Keratinocyte (primary cell): ENCODE measurements at regions not wholly inside any gene's neighbourhood (a gene's known extent, or its start where the extent isn't known, plus 50 kb on each side); places are given as distances from the start of the nearest gene placed in this dataset.
"Not testable (repeated sequence)": the region's sequence is repeated elsewhere in the genome, so short reads cannot be mapped to it uniquely, and the experiment has no call there.

Experiments
- DNase-seq: peaks from one replicate; pipeline ENCODE4 v3.0.0-alpha.2; 2011; ENCODE audit warnings: low read depth, missing footprints, low spot score
- FAIRE-seq: peaks from 2 replicates; lab custom pipeline; 2011; peaks lifted over from hg19 to GRCh38; lab: Jason Lieb, UNC
- H2AFZ ChIP-seq: 2 replicates; pipeline ENCODE4 v1.6.0; 2012; ENCODE audit warnings: low read length, control low read depth, inconsistent platforms; ENCODE audit not compliant: control insufficient read depth
- H3K27ac ChIP-seq: 2 replicates; pipeline ENCODE4 v1.5.1; 2011; ENCODE audit warnings: low read length; ENCODE audit not compliant: control insufficient read depth, insufficient read depth
- H3K27me3 ChIP-seq: 3 replicates; pipeline ENCODE4 v1.6.0; 2011; ENCODE audit warnings: low read length; ENCODE audit not compliant: control insufficient read depth, insufficient read depth; ENCODE audit errors: extremely low read depth
- H3K36me3 ChIP-seq, 2 experiments: 2 replicates in 1 of 2; 3 replicates in 1 of 2; pipeline ENCODE4 v1.5.1; 2011; ENCODE audit warnings: low read length in 2 of 2, mild to moderate bottlenecking in 1 of 2; ENCODE audit not compliant: control insufficient read depth in 2 of 2, insufficient read depth in 2 of 2; ENCODE audit errors: extremely low read depth in 1 of 2
- H3K4me1 ChIP-seq: 3 replicates; pipeline ENCODE4 v1.5.1; 2011; ENCODE audit warnings: low read length; ENCODE audit not compliant: control insufficient read depth, insufficient read depth; ENCODE audit errors: extremely low read depth
- H3K4me2 ChIP-seq: 3 replicates; pipeline ENCODE4 v1.6.0; 2011; ENCODE audit warnings: low read depth, low read length; ENCODE audit not compliant: control insufficient read depth, insufficient read depth; ENCODE audit errors: extremely low read depth
- H3K4me3 ChIP-seq, 3 experiments: fragments of 200-600 bp in 1 of 3; sonication (generic) in 1 of 3; 2 replicates in 2 of 3; 3 replicates in 1 of 3; pipeline ENCODE4 v1.5.1; 2011 to 2016; ENCODE audit warnings: low read length in 3 of 3, mild to moderate bottlenecking in 3 of 3, control low read depth in 2 of 3, inconsistent platforms in 1 of 3, low read depth in 1 of 3, mixed read lengths in 1 of 3, mixed run types in 1 of 3, moderate library complexity in 1 of 3; ENCODE audit not compliant: control insufficient read depth in 2 of 3, insufficient read depth in 2 of 3; ENCODE audit errors: extremely low read depth in 1 of 3
- H3K79me2 ChIP-seq: 2 replicates; pipeline ENCODE4 v1.6.0; 2012; ENCODE audit warnings: low read length; ENCODE audit not compliant: control insufficient read depth, insufficient read depth
- H3K9ac ChIP-seq: 3 replicates; pipeline ENCODE4 v1.6.0; 2011; ENCODE audit warnings: low read length; ENCODE audit not compliant: control insufficient read depth, insufficient read depth; ENCODE audit errors: extremely low read depth
- H3K9me1 ChIP-seq: 3 replicates; pipeline ENCODE4 v1.6.0; 2011; ENCODE audit warnings: low read length; ENCODE audit not compliant: control insufficient read depth, insufficient read depth; ENCODE audit errors: extremely low read depth
- H3K9me3 ChIP-seq: 2 replicates; pipeline ENCODE4 v1.5.1; 2012; ENCODE audit warnings: low read depth, low read length; ENCODE audit not compliant: control insufficient read depth
- H4K20me1 ChIP-seq: 3 replicates; pipeline ENCODE4 v1.6.0; 2011; ENCODE audit warnings: low read length; ENCODE audit not compliant: control insufficient read depth, insufficient read depth; ENCODE audit errors: extremely low read depth
- CTCF ChIP-seq, 3 experiments: IDR thresholded peaks in 1 of 3; conservative IDR thresholded peaks in 1 of 3; optimal IDR thresholded peaks in 1 of 3; 2 replicates in 2 of 3; 3 replicates in 1 of 3; pipeline versions ENCODE3 to v1.5.1; 2011; ENCODE audit warnings: low read length in 3 of 3, mild to moderate bottlenecking in 3 of 3, moderate library complexity in 2 of 3, control low read depth in 1 of 3, inconsistent platforms in 1 of 3; ENCODE audit not compliant: insufficient read depth in 2 of 3; ENCODE audit errors: extremely low read depth in 1 of 3
- EZH2 ChIP-seq: IDR thresholded peaks from one replicate; pipeline ENCODE4 v1.6.1; 2012; ENCODE audit warnings: inconsistent platforms, mild to moderate bottlenecking, low read length, moderate library complexity
- dilution Hi-C: fragments of 300-500 bp; cut with MboI; formaldehyde crosslinking; loops from one replicate; pipeline ENCODE4 v1.7.0; 2020; ENCODE audit warnings: low sequenced_read_pairs; ENCODE audit not compliant: extremely low pct_ligation_motif_present

- Histone ChIP-seq H3K27me3 (no peaks in the 10 kb centered on the region), H3K4me2 (no peak overlapping the region), H3K36me3 (no peaks in the 10 kb centered on the region), H4K20me1 (no peaks in the 10 kb centered on the region), H3K4me1 (peaks cover 13% of the 10 kb centered on the region), H3K9me3 (no peaks in the 10 kb centered on the region), H2AFZ (no peak overlapping the region), H3K4me3 (no peak overlapping the region), H3K79me2 (no peaks in the 10 kb centered on the region), H3K9ac (no peak overlapping the region), H3K27ac (no peak overlapping the region), H3K9me1 (no peaks in the 10 kb centered on the region)
- FAIRE-seq: no peak
- dilution Hi-C loops: no loop called here
- no peak for DNase-seq
- TF ChIP-seq CTCF (optimal IDR thresholded peaks at IDR 0.05 in 1 of 3, IDR thresholded peaks at IDR 0.05 in 1 of 3, conservative IDR thresholded peaks at IDR 0.05 in 1 of 3; ENCODE audit: extremely low read depth in 1 of 3, insufficient read depth in 2 of 3, low read length in 3 of 3): no peak
- no peak for TF ChIP-seq EZH2
Measured at GRCh38 chr6:47175656-47176055, 133.5 kb upstream of the ADGRF1 start.

GRCh38 chr6:47174502-47175023 is 132.4 kb upstream of the ADGRF1 start:
- Histone ChIP-seq H3K27ac (no peak overlapping the region), H3K36me3 (no peaks in the 10 kb centered on the region), H3K9me1 (no peaks in the 10 kb centered on the region), H3K4me3 (no peak overlapping the region), H3K9me3 (no peaks in the 10 kb centered on the region), H3K9ac (no peak overlapping the region), H3K27me3 (no peaks in the 10 kb centered on the region), H3K79me2 (no peaks in the 10 kb centered on the region), H3K4me2 (no peak overlapping the region), H2AFZ (no peak overlapping the region), H4K20me1 (no peaks in the 10 kb centered on the region), H3K4me1 (peaks cover 19% of the 10 kb centered on the region)
- dilution Hi-C loops: no loop called here
- TF ChIP-seq CTCF (optimal IDR thresholded peaks at IDR 0.05 in 1 of 3, IDR thresholded peaks at IDR 0.05 in 1 of 3, conservative IDR thresholded peaks at IDR 0.05 in 1 of 3; ENCODE audit: extremely low read depth in 1 of 3, insufficient read depth in 2 of 3, low read length in 3 of 3) (no peak), EZH2 (no peak)
- no peak for FAIRE-seq
- DNase-seq: no peak

- H3K4me3 ChIP-seq, H3K4me2 ChIP-seq, DNase-seq, H3K27me3 ChIP-seq, dilution Hi-C loops, H3K9me3 ChIP-seq, H4K20me1 ChIP-seq, H3K27ac ChIP-seq, H3K9ac ChIP-seq, FAIRE-seq, H3K36me3 ChIP-seq, H3K79me2 ChIP-seq, H3K9me1 ChIP-seq, H2AFZ ChIP-seq: not testable (repeated sequence)
- H3K4me1 ChIP-seq: peaks cover 24% of the 10 kb centered on the region
Measured at GRCh38 chr6:47174063-47174462, 131.9 kb upstream of the ADGRF1 start.

GRCh38 chr6:47173145-47173544 is 131.0 kb upstream of the ADGRF1 start:
- peaks cover 33% of the 10 kb centered on the region for H3K4me1 ChIP-seq
- dilution Hi-C loops, FAIRE-seq: not testable (repeated sequence)

More at GRCh38 chr6:47173145-47173544, 131.0 kb upstream of the ADGRF1 start:
- not testable (repeated sequence) for H3K79me2 ChIP-seq, H2AFZ ChIP-seq, H3K9ac ChIP-seq, DNase-seq, H3K27me3 ChIP-seq, H3K36me3 ChIP-seq, H3K9me3 ChIP-seq, H3K27ac ChIP-seq, H4K20me1 ChIP-seq, H3K4me3 ChIP-seq, H3K4me2 ChIP-seq, H3K9me1 ChIP-seq
